ENCODE measurements at regions not wholly inside any gene's neighbourhood (a gene's known extent, or its start where the extent isn't known, plus 50 kb on each side); places are given as distances from the start of the nearest gene placed in this dataset.

DNA sequence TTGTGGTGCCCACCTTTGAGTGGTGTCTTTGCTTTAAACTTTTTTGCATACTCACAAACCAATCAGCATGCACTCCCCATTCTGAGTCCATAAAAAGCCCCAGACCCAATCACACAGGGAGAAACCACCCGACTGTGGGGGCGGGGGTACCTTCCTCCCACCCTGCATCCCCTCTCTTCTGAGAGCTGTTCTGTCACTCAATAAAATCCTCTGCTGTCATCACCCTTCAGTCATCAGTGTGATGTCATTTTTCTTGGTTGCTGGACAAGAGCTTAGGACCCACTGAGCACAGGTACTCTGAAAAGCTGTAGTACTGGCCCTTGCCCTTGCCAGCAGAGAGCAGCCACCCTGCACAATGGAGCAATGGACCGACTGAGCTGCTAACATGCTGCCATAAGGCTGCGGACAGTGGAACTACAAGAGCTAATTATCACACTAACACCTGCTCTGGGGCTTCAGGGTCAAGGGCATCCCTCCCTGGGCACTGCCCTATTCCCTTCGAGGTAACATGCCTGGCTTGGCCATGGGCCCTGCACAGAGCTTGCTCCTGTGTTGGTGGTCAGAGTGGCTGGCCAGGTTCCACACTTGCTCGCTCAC, 62.9 kb upstream of the PGRMC2 start:
- TF ChIP-seq, protein P1, sequence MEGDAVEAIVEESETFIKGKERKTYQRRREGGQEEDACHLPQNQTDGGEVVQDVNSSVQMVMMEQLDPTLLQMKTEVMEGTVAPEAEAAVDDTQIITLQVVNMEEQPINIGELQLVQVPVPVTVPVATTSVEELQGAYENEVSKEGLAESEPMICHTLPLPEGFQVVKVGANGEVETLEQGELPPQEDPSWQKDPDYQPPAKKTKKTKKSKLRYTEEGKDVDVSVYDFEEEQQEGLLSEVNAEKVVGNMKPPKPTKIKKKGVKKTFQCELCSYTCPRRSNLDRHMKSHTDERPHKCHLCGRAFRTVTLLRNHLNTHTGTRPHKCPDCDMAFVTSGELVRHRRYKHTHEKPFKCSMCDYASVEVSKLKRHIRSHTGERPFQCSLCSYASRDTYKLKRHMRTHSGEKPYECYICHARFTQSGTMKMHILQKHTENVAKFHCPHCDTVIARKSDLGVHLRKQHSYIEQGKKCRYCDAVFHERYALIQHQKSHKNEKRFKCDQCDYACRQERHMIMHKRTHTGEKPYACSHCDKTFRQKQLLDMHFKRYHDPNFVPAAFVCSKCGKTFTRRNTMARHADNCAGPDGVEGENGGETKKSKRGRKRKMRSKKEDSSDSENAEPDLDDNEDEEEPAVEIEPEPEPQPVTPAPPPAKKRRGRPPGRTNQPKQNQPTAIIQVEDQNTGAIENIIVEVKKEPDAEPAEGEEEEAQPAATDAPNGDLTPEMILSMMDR (IDR thresholded peaks at IDR 0.05 in 4 of 5, conservative IDR thresholded peaks at IDR 0.05 in 1 of 5), result no peak
- no peak for TF ChIP-seq POLR2A (IDR thresholded peaks at IDR 0.05)

All from gastrocnemius medialis (tissue), 4 donors.